CD8-positive, alpha-beta memory T cell (primary cell): ENCODE measurements at regions not wholly inside any gene's neighbourhood (a gene's known extent, or its start where the extent isn't known, plus 50 kb on each side); places are given as distances from the start of the nearest gene placed in this dataset.

Experiments used
- CTCF ChIA-PET: fragments of 350-600 bp; sonication (Branson Sonifier 250); formaldehyde crosslinking; loops from one replicate; lab custom pipeline; 2021; ENCODE audit warnings: antibody characterized with exemption; lab: Charles Lee
- POLR2A ChIA-PET: fragments of 350-600 bp; sonication (Branson Sonifier 250); formaldehyde crosslinking; loops from one replicate; lab custom pipeline; 2021; ENCODE audit warnings: antibody characterized with exemption; lab: Charles Lee
- DNase-seq, 5 donors: peaks; one replicate each; pipeline versions ENCODE4 v3.0.0 to v3.0.0-alpha.2; 2020 to 2022; ENCODE audit warnings: mixed read lengths in 1 of 5
- H3K27ac ChIP-seq: one replicate; pipeline ENCODE4 v1.7.0; 2013; ENCODE audit warnings: low read depth, mild to moderate bottlenecking, low read length, moderate library complexity
- H3K27me3 ChIP-seq: 2 replicates; pipeline ENCODE4 v1.7.0; 2013; ENCODE audit warnings: low read length, mild to moderate bottlenecking; ENCODE audit not compliant: insufficient read depth, poor library complexity, severe bottlenecking
- H3K36me3 ChIP-seq: 2 replicates; pipeline ENCODE4 v1.7.0; 2013; ENCODE audit warnings: mild to moderate bottlenecking, low read length, moderate library complexity; ENCODE audit not compliant: insufficient read depth
- H3K4me1 ChIP-seq: 2 replicates; pipeline ENCODE4 v1.7.0; 2013; ENCODE audit warnings: mild to moderate bottlenecking, low read length, moderate library complexity; ENCODE audit not compliant: insufficient read depth
- H3K4me3 ChIP-seq: 2 replicates; pipeline ENCODE4 v1.7.0; 2013; ENCODE audit warnings: mild to moderate bottlenecking, low read length
- H3K9me3 ChIP-seq: 2 replicates; pipeline ENCODE4 v1.7.0; 2013; ENCODE audit warnings: mild to moderate bottlenecking, low read length
- H3K27ac Mint-ChIP-seq, 8 donors: one replicate each; pipeline ENCODE4 v1.8.0; 2020 to 2021; ENCODE audit warnings: mixed read lengths in 8 of 8, mild to moderate bottlenecking in 6 of 8, inconsistent platforms in 3 of 8, moderate library complexity in 3 of 8
- H3K27me3 Mint-ChIP-seq, 2 donors: one replicate each; pipeline ENCODE4 v1.8.0; 2020 to 2021; ENCODE audit warnings: mixed read lengths in 2 of 2, mild to moderate bottlenecking in 1 of 2, moderate library complexity in 1 of 2
- H3K36me3 Mint-ChIP-seq, 3 donors: one replicate each; pipeline ENCODE4 v1.8.0; 2020 to 2021; ENCODE audit warnings: mixed read lengths in 3 of 3, inconsistent platforms in 1 of 3, mild to moderate bottlenecking in 1 of 3
- H3K4me1 Mint-ChIP-seq, 3 donors: one replicate each; pipeline ENCODE4 v1.8.0; 2020 to 2021; ENCODE audit warnings: mixed read lengths in 3 of 3, inconsistent platforms in 1 of 3, mild to moderate bottlenecking in 1 of 3
- H3K4me3 Mint-ChIP-seq, 7 donors: one replicate each; pipeline ENCODE4 v1.8.0; 2020 to 2021; ENCODE audit warnings: mixed read lengths in 7 of 7, mild to moderate bottlenecking in 6 of 7, moderate library complexity in 4 of 7, inconsistent platforms in 2 of 7
- H3K9me3 Mint-ChIP-seq, 5 donors: one replicate each; pipeline ENCODE4 v1.8.0; 2020 to 2022; ENCODE audit warnings: mixed read lengths in 5 of 5, mild to moderate bottlenecking in 3 of 5, moderate library complexity in 2 of 5, inconsistent platforms in 1 of 5

GRCh38 chr3:31349001-31349748 lies 183.6 kb upstream of the STT3B start:
- Histone ChIP-seq H3K4me1 (no peaks in the 10 kb centered on the region), H3K4me3 (no peak overlapping the region), H3K9me3 (no peaks in the 10 kb centered on the region), H3K27ac (no peak overlapping the region), H3K36me3 (no peaks in the 10 kb centered on the region), H3K27me3 (no peaks in the 10 kb centered on the region)
- Mint-ChIP-seq H3K27ac (no peak overlapping the region), H3K9me3 (peaks cover 0 to 5% (median 3%) of the 10 kb centered on the region in 5 donors), H3K36me3 (peaks cover 0 to 12% (median 5%) of the 10 kb centered on the region in 3 donors), H3K4me1 (no peaks in the 10 kb centered on the region), H3K27me3 (peaks cover 0 to 1% of the 10 kb centered on the region in 2 donors), H3K4me3 (no peak overlapping the region)
- ChIA-PET CTCF (no interaction called here), POLR2A (no interaction called here)
- no peak for DNase-seq

GRCh38 chr3:31350307-31350706 lies 182.4 kb upstream of the STT3B start:
- Mint-ChIP-seq H3K4me3 (no peak overlapping the region), H3K27me3 (peaks cover 0 to 1% of the 10 kb centered on the region in 2 donors), H3K9me3 (peaks cover 0 to 2% (median 0%) of the 10 kb centered on the region in 5 donors), H3K27ac (no peak overlapping the region), H3K36me3 (peaks cover 0 to 6% (median 3%) of the 10 kb centered on the region in 3 donors), H3K4me1 (no peaks in the 10 kb centered on the region)
- DNase-seq: no peak
- Histone ChIP-seq H3K36me3 (no peaks in the 10 kb centered on the region), H3K27me3 (no peaks in the 10 kb centered on the region), H3K27ac (no peak overlapping the region), H3K9me3 (no peaks in the 10 kb centered on the region), H3K4me1 (no peaks in the 10 kb centered on the region), H3K4me3 (no peak overlapping the region)
- POLR2A ChIA-PET: no interaction called here
- CTCF ChIA-PET: no interaction called here

- H3K36me3 ChIP-seq: no peaks in the 10 kb centered on the region
- no peak overlapping the region for H3K27ac Mint-ChIP-seq
- peaks cover 0 to 8% (median 5%) of the 10 kb centered on the region in 3 donors for H3K4me1 Mint-ChIP-seq
Measured at GRCh38 chr3:31352331-31352730, 180.4 kb upstream of the STT3B start.

GRCh38 chr3:31353166-31353565 lies 179.6 kb upstream of the STT3B start:
- Histone ChIP-seq H3K27ac (no peak overlapping the region), H3K27me3 (no peaks in the 10 kb centered on the region), H3K4me1 (no peaks in the 10 kb centered on the region), H3K4me3 (no peak overlapping the region), H3K9me3 (no peaks in the 10 kb centered on the region), H3K36me3 (no peaks in the 10 kb centered on the region)
- peaks cover 0 to 5% (median 0%) of the 10 kb centered on the region in 5 donors for H3K9me3 Mint-ChIP-seq
- peaks cover 0 to 15% (median 11%) of the 10 kb centered on the region in 3 donors for H3K4me1 Mint-ChIP-seq
- ChIA-PET POLR2A (no interaction called here), CTCF (no interaction called here)
- DNase-seq: no peak
- H3K4me3 Mint-ChIP-seq: no peak overlapping the region
- H3K36me3 Mint-ChIP-seq: peaks cover 0 to 4% (median 3%) of the 10 kb centered on the region in 3 donors
- no peak overlapping the region for H3K27ac Mint-ChIP-seq
- H3K27me3 Mint-ChIP-seq: peaks cover 0 to 1% of the 10 kb centered on the region in 2 donors

More at GRCh38 chr3:31352331-31352730, 180.4 kb upstream of the STT3B start:
- Mint-ChIP-seq H3K36me3 (peaks cover 0 to 4% (median 3%) of the 10 kb centered on the region in 3 donors), H3K4me3 (no peak overlapping the region), H3K9me3 (peaks cover 0 to 3% (median 0%) of the 10 kb centered on the region in 5 donors), H3K27me3 (peaks cover 0 to 1% of the 10 kb centered on the region in 2 donors)
- no peak overlapping the region for H3K4me3 ChIP-seq
- no peaks in the 10 kb centered on the region for H3K9me3 ChIP-seq
- no peak overlapping the region for H3K27ac ChIP-seq
- H3K27me3 ChIP-seq: no peaks in the 10 kb centered on the region
- H3K4me1 ChIP-seq: no peaks in the 10 kb centered on the region
- DNase-seq: no peak
- POLR2A ChIA-PET: no interaction called here
- CTCF ChIA-PET: no interaction called here

GRCh38 chr3:31354373-31354772 lies 178.4 kb upstream of the STT3B start:
- ChIA-PET POLR2A (interaction anchor here (0.6 kb wide), 1 partner anchor 177 kb away, joined by 3 read pairs; no protein-coding TSS in a partner anchor), CTCF (no interaction called here)
- Histone ChIP-seq H3K27ac (no peak overlapping the region), H3K4me3 (no peak overlapping the region), H3K36me3 (no peaks in the 10 kb centered on the region), H3K27me3 (no peaks in the 10 kb centered on the region), H3K9me3 (no peaks in the 10 kb centered on the region), H3K4me1 (no peaks in the 10 kb centered on the region)
- Mint-ChIP-seq H3K36me3 (peaks cover 0 to 4% (median 3%) of the 10 kb centered on the region in 3 donors), H3K4me1 (peaks cover 0 to 21% (median 11%) of the 10 kb centered on the region in 3 donors), H3K27ac (no peak overlapping the region), H3K9me3 (peaks cover 0 to 5% (median 0%) of the 10 kb centered on the region in 5 donors), H3K27me3 (peaks cover 0 to 1% of the 10 kb centered on the region in 2 donors), H3K4me3 (no peak overlapping the region)
- DNase-seq: no peak

- no peaks in the 10 kb centered on the region for H3K27me3 ChIP-seq
- no peak overlapping the region for H3K27ac ChIP-seq
- H3K36me3 Mint-ChIP-seq: peaks cover 0 to 4% (median 3%) of the 10 kb centered on the region in 3 donors
- ChIA-PET CTCF (no interaction called here), POLR2A (no interaction called here)
- no peak for DNase-seq
- H3K4me3 Mint-ChIP-seq: no peak overlapping the region
- no peaks in the 10 kb centered on the region for H3K9me3 ChIP-seq
- H3K4me1 Mint-ChIP-seq: peaks cover 0 to 26% (median 11%) of the 10 kb centered on the region in 3 donors
- no peaks in the 10 kb centered on the region for H3K36me3 ChIP-seq
- no peak overlapping the region for H3K27ac Mint-ChIP-seq
- H3K9me3 Mint-ChIP-seq: peaks cover 0 to 5% (median 0%) of the 10 kb centered on the region in 5 donors
- H3K27me3 Mint-ChIP-seq: peaks cover 0 to 1% of the 10 kb centered on the region in 2 donors
- H3K4me3 ChIP-seq: no peak overlapping the region
- H3K4me1 ChIP-seq: no peaks in the 10 kb centered on the region
Measured at GRCh38 chr3:31355807-31356206, 176.9 kb upstream of the STT3B start.

- H3K9me3 Mint-ChIP-seq: peaks cover 0 to 5% (median 0%) of the 10 kb centered on the region in 5 donors
- H3K9me3 ChIP-seq: no peaks in the 10 kb centered on the region
- ChIA-PET CTCF (interaction anchor here (1.4 kb wide), 1 partner anchor 10 kb away, joined by 3 read pairs; no protein-coding TSS in a partner anchor), POLR2A (no interaction called here)
- H3K4me3 Mint-ChIP-seq: no peak overlapping the region
- H3K36me3 ChIP-seq: no peaks in the 10 kb centered on the region
- no peaks in the 10 kb centered on the region for H3K27me3 Mint-ChIP-seq
- no peak overlapping the region for H3K27ac Mint-ChIP-seq
- H3K27me3 ChIP-seq: no peaks in the 10 kb centered on the region
- H3K27ac ChIP-seq: no peak overlapping the region
- peaks cover 0 to 4% (median 3%) of the 10 kb centered on the region in 3 donors for H3K36me3 Mint-ChIP-seq
- peaks cover 2 to 38% (median 20%) of the 10 kb centered on the region in 3 donors for H3K4me1 Mint-ChIP-seq
- H3K4me1 ChIP-seq: no peaks in the 10 kb centered on the region
- DNase-seq: no peak
- H3K4me3 ChIP-seq: no peak overlapping the region
Measured at GRCh38 chr3:31356941-31357340, 175.8 kb upstream of the STT3B start.

GRCh38 chr3:31357451-31357850 lies 175.3 kb upstream of the STT3B start:
- H3K36me3 ChIP-seq: no peaks in the 10 kb centered on the region
- no peaks in the 10 kb centered on the region for H3K27me3 ChIP-seq
- POLR2A ChIA-PET: no interaction called here
- H3K27ac Mint-ChIP-seq: no peak overlapping the region
- H3K27ac ChIP-seq: no peak overlapping the region
- H3K4me1 ChIP-seq: no peaks in the 10 kb centered on the region
- H3K4me1 Mint-ChIP-seq: peaks cover 2 to 41% (median 20%) of the 10 kb centered on the region in 3 donors
- peaks cover 0 to 4% (median under 1%) of the 10 kb centered on the region in 3 donors for H3K36me3 Mint-ChIP-seq
- no peaks in the 10 kb centered on the region for H3K27me3 Mint-ChIP-seq
- CTCF ChIA-PET: interaction anchor here (1.4 kb wide), 1 partner anchor 9 kb away, joined by 3 read pairs; no protein-coding TSS in a partner anchor
- H3K9me3 ChIP-seq: no peaks in the 10 kb centered on the region
- no peak overlapping the region for H3K4me3 ChIP-seq
- no peak overlapping the region for H3K4me3 Mint-ChIP-seq
- no peak for DNase-seq
- H3K9me3 Mint-ChIP-seq: peaks cover 0 to 5% (median 0%) of the 10 kb centered on the region in 5 donors
